KMS-11 (cell line): ENCODE measurements at regions not wholly inside any gene's neighbourhood (a gene's known extent, or its start where the extent isn't known, plus 50 kb on each side); places are given as distances from the start of the nearest gene placed in this dataset.

ENCODE experiments used
- H2AFZ ChIP-seq: fragments of 200-600 bp; sonication (generic); 2 replicates; pipeline ENCODE4 v1.6.1; 2016; ENCODE audit warnings: antibody characterized with exemption, mixed run types, low read depth
- H3K27ac ChIP-seq: fragments of 200-600 bp; sonication (generic); 2 replicates; pipeline ENCODE4 v1.6.1; 2016; ENCODE audit warnings: mild to moderate bottlenecking, mixed run types
- H3K27me3 ChIP-seq: fragments of 200-600 bp; sonication (generic); 2 replicates; pipeline ENCODE4 v1.6.1; 2017; ENCODE audit warnings: mild to moderate bottlenecking, low read depth, mixed run types, moderate library complexity; ENCODE audit not compliant: insufficient read depth
- H3K36me3 ChIP-seq: fragments of 200-600 bp; sonication (generic); 2 replicates; pipeline ENCODE4 v1.6.1; 2017; ENCODE audit warnings: mild to moderate bottlenecking, mixed run types; ENCODE audit not compliant: insufficient read depth
- H3K4me1 ChIP-seq: fragments of 200-600 bp; sonication (generic); 2 replicates; pipeline ENCODE4 v1.6.1; 2016; ENCODE audit warnings: mild to moderate bottlenecking, low read depth, mixed run types; ENCODE audit not compliant: poor library complexity, severe bottlenecking
- H3K4me2 ChIP-seq: fragments of 200-600 bp; sonication (generic); 2 replicates; pipeline ENCODE4 v1.7.0; 2016; ENCODE audit warnings: mild to moderate bottlenecking, mixed run types
- H3K4me3 ChIP-seq: fragments of 200-600 bp; sonication (generic); IDR thresholded peaks from 2 replicates; pipeline ENCODE4 v1.6.1; 2017; ENCODE audit warnings: low read depth, low read length, mixed read lengths; ENCODE audit not compliant: insufficient read depth
- H3K79me2 ChIP-seq: fragments of 200-600 bp; sonication (generic); 2 replicates; pipeline ENCODE4 v1.6.1; 2016; ENCODE audit warnings: low read depth, mixed run types; ENCODE audit not compliant: insufficient read depth
- H3K9ac ChIP-seq: fragments of 200-600 bp; sonication (generic); 2 replicates; pipeline ENCODE4 v1.6.1; 2016; ENCODE audit warnings: mild to moderate bottlenecking, mixed run types
- H4K20me1 ChIP-seq: fragments of 200-600 bp; sonication (generic); 2 replicates; pipeline ENCODE4 v1.6.1; 2016; ENCODE audit warnings: mild to moderate bottlenecking, mixed run types; ENCODE audit not compliant: insufficient read depth
- TF ChIP-seq, protein P1 (sequence below): fragments of 200-600 bp; sonication (generic); conservative IDR thresholded peaks from 2 replicates; pipeline ENCODE4 v1.6.1; 2017; ENCODE audit warnings: low read depth, mild to moderate bottlenecking, antibody characterized with exemption, low read length, moderate library complexity, mixed read lengths

DNA sequence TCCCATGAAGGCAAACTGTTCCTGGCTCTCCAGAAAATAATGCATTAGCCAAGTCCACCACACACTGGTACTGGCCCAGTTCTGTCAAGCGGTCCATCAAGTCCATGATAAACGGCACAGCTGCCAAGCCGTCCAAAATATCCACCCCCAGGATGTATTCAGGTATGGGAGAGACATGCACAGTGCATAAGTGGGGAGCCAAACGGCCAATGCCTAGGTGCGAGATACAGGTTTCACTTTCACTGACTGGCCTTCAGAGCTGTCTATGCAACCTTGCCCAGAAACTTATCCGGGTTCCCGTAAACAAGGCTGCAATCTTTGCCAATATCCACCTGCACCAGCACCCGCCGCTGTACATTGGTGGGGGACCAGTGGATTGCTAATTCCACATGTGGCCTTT is 795.8 kb downstream of the EFNA5 start:
- Histone ChIP-seq H3K4me2 (no peak overlapping the region), H2AFZ (no peak overlapping the region), H3K27ac (no peak overlapping the region), H3K4me3 (no peak overlapping the region), H3K4me1 (no peaks in the 10 kb centered on the region), H3K79me2 (no peaks in the 10 kb centered on the region), H3K9ac (no peak overlapping the region), H3K36me3 (no peaks in the 10 kb centered on the region), H3K27me3 (no peaks in the 10 kb centered on the region), H4K20me1 (no peaks in the 10 kb centered on the region)
- TF ChIP-seq, protein P1, sequence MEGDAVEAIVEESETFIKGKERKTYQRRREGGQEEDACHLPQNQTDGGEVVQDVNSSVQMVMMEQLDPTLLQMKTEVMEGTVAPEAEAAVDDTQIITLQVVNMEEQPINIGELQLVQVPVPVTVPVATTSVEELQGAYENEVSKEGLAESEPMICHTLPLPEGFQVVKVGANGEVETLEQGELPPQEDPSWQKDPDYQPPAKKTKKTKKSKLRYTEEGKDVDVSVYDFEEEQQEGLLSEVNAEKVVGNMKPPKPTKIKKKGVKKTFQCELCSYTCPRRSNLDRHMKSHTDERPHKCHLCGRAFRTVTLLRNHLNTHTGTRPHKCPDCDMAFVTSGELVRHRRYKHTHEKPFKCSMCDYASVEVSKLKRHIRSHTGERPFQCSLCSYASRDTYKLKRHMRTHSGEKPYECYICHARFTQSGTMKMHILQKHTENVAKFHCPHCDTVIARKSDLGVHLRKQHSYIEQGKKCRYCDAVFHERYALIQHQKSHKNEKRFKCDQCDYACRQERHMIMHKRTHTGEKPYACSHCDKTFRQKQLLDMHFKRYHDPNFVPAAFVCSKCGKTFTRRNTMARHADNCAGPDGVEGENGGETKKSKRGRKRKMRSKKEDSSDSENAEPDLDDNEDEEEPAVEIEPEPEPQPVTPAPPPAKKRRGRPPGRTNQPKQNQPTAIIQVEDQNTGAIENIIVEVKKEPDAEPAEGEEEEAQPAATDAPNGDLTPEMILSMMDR, result no peak

DNA sequence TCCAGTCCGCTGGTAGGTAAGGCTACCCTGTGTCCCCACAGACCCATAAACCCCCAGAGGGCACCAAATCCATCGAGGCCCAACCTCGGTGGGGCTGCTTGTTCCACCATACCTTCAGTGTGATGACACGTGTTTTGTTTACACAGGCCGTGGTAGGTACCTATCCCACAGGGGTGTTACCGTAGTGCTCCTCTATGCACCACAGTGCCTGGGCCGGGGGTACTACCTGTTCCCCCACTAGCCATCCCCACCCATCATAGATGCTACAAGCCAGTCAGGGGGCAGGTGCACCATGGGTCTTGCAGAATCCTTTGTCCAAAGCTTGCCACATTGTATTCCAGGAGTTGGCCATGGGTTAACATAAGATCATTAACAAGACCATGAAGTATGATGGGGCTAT is 796.2 kb downstream of the EFNA5 start:
- H3K4me3 ChIP-seq, result no peak overlapping the region
- H3K27me3 ChIP-seq, result no peaks in the 10 kb centered on the region
- no peak overlapping the region for H3K9ac ChIP-seq
- TF ChIP-seq, protein P1, result no peak
- H2AFZ ChIP-seq, result no peak overlapping the region
- H3K79me2 ChIP-seq, result no peaks in the 10 kb centered on the region
- H4K20me1 ChIP-seq, result no peaks in the 10 kb centered on the region
- no peak overlapping the region for H3K27ac ChIP-seq
- no peaks in the 10 kb centered on the region for H3K4me1 ChIP-seq
- H3K4me2 ChIP-seq, result no peak overlapping the region
- no peaks in the 10 kb centered on the region for H3K36me3 ChIP-seq

DNA sequence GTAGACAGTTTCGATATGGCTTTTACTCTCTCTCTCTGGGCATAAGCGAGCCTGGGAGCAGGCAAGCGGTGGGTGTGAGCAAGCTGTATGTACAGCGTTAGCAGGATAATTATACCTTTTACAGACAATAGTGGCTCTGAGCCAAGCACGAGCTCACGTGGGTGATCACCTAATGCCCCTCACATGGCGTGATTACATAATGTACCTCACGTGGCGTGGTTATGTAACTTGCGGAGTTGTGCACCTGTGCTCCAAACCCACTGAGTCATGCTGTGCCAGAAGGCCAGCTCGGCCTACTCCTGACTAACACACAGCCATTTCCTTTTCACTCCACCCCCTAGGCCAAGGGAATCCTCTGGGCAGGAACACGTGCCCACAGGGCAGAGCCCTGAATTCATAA is 797.2 kb downstream of the EFNA5 start:
- Histone ChIP-seq H3K4me3 (no peak overlapping the region), H3K79me2 (no peaks in the 10 kb centered on the region), H3K27me3 (no peaks in the 10 kb centered on the region), H4K20me1 (no peaks in the 10 kb centered on the region), H3K9ac (no peak overlapping the region), H3K36me3 (no peaks in the 10 kb centered on the region), H3K4me1 (no peaks in the 10 kb centered on the region), H3K27ac (no peak overlapping the region), H3K4me2 (no peak overlapping the region), H2AFZ (no peak overlapping the region)
- TF ChIP-seq, protein P1, result no peak

GRCh38 chr5:106865279-106865678 is 805.5 kb downstream of the EFNA5 start:
- H3K27me3 ChIP-seq, result no peaks in the 10 kb centered on the region
- no peaks in the 10 kb centered on the region for H3K79me2 ChIP-seq
- H3K4me1 ChIP-seq, result no peaks in the 10 kb centered on the region
- no peak overlapping the region for H3K4me2 ChIP-seq
- H3K36me3 ChIP-seq, result no peaks in the 10 kb centered on the region
- no peak overlapping the region for H3K4me3 ChIP-seq
- H3K9ac ChIP-seq, result no peak overlapping the region
- no peaks in the 10 kb centered on the region for H4K20me1 ChIP-seq
- TF ChIP-seq, protein P1, result no peak
- H3K27ac ChIP-seq, result no peak overlapping the region
- H2AFZ ChIP-seq, result no peak overlapping the region
